H1 (cell line): ENCODE measurements at regions not wholly inside any gene's neighbourhood (a gene's known extent, or its start where the extent isn't known, plus 50 kb on each side); places are given as distances from the start of the nearest gene placed in this dataset.

Source experiments
- CTCF ChIA-PET: fragments of 300-600 bp; sonication (Branson Sonifier 250); formaldehyde crosslinking; loops from one replicate; lab custom pipeline; 2021; ENCODE audit not compliant: partially characterized antibody; lab: Charles Lee
- POLR2A ChIA-PET: fragments of 300-600 bp; sonication (Branson Sonifier 250); formaldehyde crosslinking; loops from one replicate; lab custom pipeline; 2021; ENCODE audit warnings: inconsistent platforms; ENCODE audit not compliant: partially characterized antibody; lab: Charles Lee
- DNase-seq, 2 experiments: peaks; one replicate each; pipeline versions ENCODE4 v3.0.0 to v3.0.0-alpha.2; 2010 to 2022; ENCODE audit warnings: low spot score in 2 of 2, low read depth in 1 of 2, mixed read lengths in 1 of 2
- FAIRE-seq: peaks from 2 replicates; lab custom pipeline; 2011; peaks lifted over from hg19 to GRCh38; lab: Jason Lieb, UNC
- H2AFZ ChIP-seq: 2 replicates; pipeline ENCODE4 v1.8.1; 2012; ENCODE audit warnings: low read length, inconsistent platforms
- H2AK5ac ChIP-seq: 2 replicates; pipeline ENCODE4 v1.6.1; 2013; ENCODE audit warnings: low read depth, low read length
- H2BK120ac ChIP-seq: replicated peaks from 2 replicates; pipeline ENCODE3; 2013; ENCODE audit warnings: low read depth, low read length, inconsistent platforms
- H2BK12ac ChIP-seq: 2 replicates; pipeline ENCODE4 v1.6.1; 2013; ENCODE audit warnings: low read depth, low read length
- H2BK15ac ChIP-seq: 2 replicates; pipeline ENCODE4 v1.6.1; 2013; ENCODE audit warnings: low read length
- H2BK20ac ChIP-seq: 2 replicates; pipeline ENCODE4 v1.6.1; 2013; ENCODE audit warnings: low read length
- H2BK5ac ChIP-seq: 2 replicates; pipeline ENCODE4 v1.6.1; 2013; ENCODE audit warnings: low read depth, low read length
- H3K14ac ChIP-seq: 2 replicates; pipeline ENCODE4 v1.6.1; 2013; ENCODE audit warnings: inconsistent platforms; ENCODE audit not compliant: insufficient read length
- H3K18ac ChIP-seq: 2 replicates; pipeline ENCODE4 v1.6.1; 2013; ENCODE audit warnings: low read length; ENCODE audit errors: extremely low read depth
- H3K23ac ChIP-seq: 2 replicates; pipeline ENCODE4 v1.6.1; 2013; ENCODE audit warnings: inconsistent platforms; ENCODE audit not compliant: insufficient read length
- H3K23me2 ChIP-seq: 2 replicates; pipeline ENCODE4 v1.6.1; 2013; ENCODE audit warnings: low read depth, low read length
- H3K27ac ChIP-seq: 2 replicates; pipeline ENCODE4 v1.6.1; 2011; ENCODE audit warnings: low read depth, low read length, inconsistent platforms
- H3K27me3 ChIP-seq, 4 experiments: replicated peaks in 1 of 4; 1 replicate in 1 of 4; 2 replicates in 3 of 4; pipeline versions ENCODE4 v1.6.1 to v1.8.1; 2011 to 2013; ENCODE audit warnings: low read length in 3 of 4, mild to moderate bottlenecking in 3 of 4, inconsistent platforms in 2 of 4, mixed read lengths in 2 of 4, moderate library complexity in 1 of 4; ENCODE audit not compliant: control insufficient read depth in 3 of 4, insufficient read depth in 3 of 4; ENCODE audit errors: extremely low read depth in 1 of 4
- H3K36me3 ChIP-seq, 4 experiments: 2 replicates each; pipeline versions ENCODE4 v1.6.1 to v1.8.1; 2011 to 2013; ENCODE audit warnings: mild to moderate bottlenecking in 4 of 4, low read length in 3 of 4, moderate library complexity in 2 of 4, control low read depth in 1 of 4, inconsistent platforms in 1 of 4; ENCODE audit not compliant: insufficient read depth in 4 of 4, control insufficient read depth in 2 of 4
- H3K4ac ChIP-seq: replicated peaks from 2 replicates; pipeline ENCODE3; 2013; ENCODE audit warnings: low read length, low read depth, mixed read lengths, inconsistent platforms; ENCODE audit not compliant: insufficient read length
- H3K4me1 ChIP-seq, 4 experiments: replicated peaks in 1 of 4; 1 replicate in 1 of 4; 2 replicates in 3 of 4; pipeline versions ENCODE4 v1.6.1 to v1.8.1; 2011 to 2013; ENCODE audit warnings: low read length in 3 of 4, inconsistent platforms in 2 of 4, mixed read lengths in 1 of 4; ENCODE audit not compliant: insufficient read depth in 4 of 4, control insufficient read depth in 3 of 4
- H3K4me2 ChIP-seq, 2 experiments: 2 replicates each; pipeline versions ENCODE4 v1.6.1 to v1.8.1; 2011 to 2013; ENCODE audit warnings: low read depth in 2 of 2, low read length in 2 of 2, control low read depth in 1 of 2, inconsistent platforms in 1 of 2, mild to moderate bottlenecking in 1 of 2; ENCODE audit not compliant: insufficient read depth in 1 of 2
- H3K4me3 ChIP-seq, 4 experiments: fragments of 200-600, 300-600 bp in 1 of 4; sonication (generic), shearing (Covaris generic), sonication (Bioruptor Twin) in 1 of 4; 2 replicates each; pipeline versions ENCODE4 v1.5.1 to v1.8.1; 2011 to 2016; ENCODE audit warnings: low read length in 4 of 4, low read depth in 3 of 4, control low read depth in 2 of 4, inconsistent platforms in 2 of 4, mild to moderate bottlenecking in 2 of 4, mixed read lengths in 1 of 4, moderate library complexity in 1 of 4; ENCODE audit not compliant: insufficient read depth in 2 of 4; ENCODE audit errors: extremely low read depth in 1 of 4
- H3K56ac ChIP-seq: replicated peaks from 2 replicates; pipeline ENCODE3; 2013; ENCODE audit warnings: low read depth, mild to moderate bottlenecking, mixed read lengths, low read length, inconsistent platforms; ENCODE audit not compliant: insufficient read length
- H3K79me1 ChIP-seq: 2 replicates; pipeline ENCODE4 v1.6.1; 2013; ENCODE audit warnings: low read depth, low read length, control low read depth
- H3K79me2 ChIP-seq, 2 experiments: 2 replicates each; pipeline versions ENCODE4 v1.6.1 to v1.8.1; 2012 to 2013; ENCODE audit warnings: low read length in 2 of 2, mild to moderate bottlenecking in 2 of 2, inconsistent platforms in 1 of 2; ENCODE audit not compliant: insufficient read depth in 2 of 2, control insufficient read depth in 1 of 2
- H3K9ac ChIP-seq, 4 experiments: replicated peaks in 1 of 4; 1 replicate in 1 of 4; 2 replicates in 3 of 4; pipeline versions ENCODE4 v1.6.1 to v1.8.1; 2011 to 2013; ENCODE audit warnings: low read depth in 3 of 4, low read length in 3 of 4, control low read depth in 2 of 4, mild to moderate bottlenecking in 2 of 4, moderate library complexity in 2 of 4, inconsistent platforms in 1 of 4; ENCODE audit errors: extremely low read depth in 1 of 4
- H3K9me3 ChIP-seq, 2 experiments: 2 replicates each; pipeline versions ENCODE4 v1.6.1 to v1.8.1; 2012 to 2013; ENCODE audit warnings: mild to moderate bottlenecking in 2 of 2, moderate library complexity in 2 of 2, control low read depth in 1 of 2, inconsistent platforms in 1 of 2, low read depth in 1 of 2, low read length in 1 of 2, mixed read lengths in 1 of 2; ENCODE audit not compliant: insufficient read depth in 2 of 2
- H4K20me1 ChIP-seq, 2 experiments: replicated peaks in 1 of 2; 2 replicates each; pipeline versions ENCODE3 to v1.8.1; 2011 to 2013; ENCODE audit warnings: inconsistent platforms in 2 of 2, low read length in 2 of 2, mild to moderate bottlenecking in 1 of 2; ENCODE audit not compliant: insufficient read depth in 2 of 2, control insufficient read depth in 1 of 2
- H4K5ac ChIP-seq: 2 replicates; pipeline ENCODE4 v1.6.1; 2013; ENCODE audit warnings: low read length, low read depth, mixed read lengths, inconsistent platforms; ENCODE audit not compliant: insufficient read length
- H4K8ac ChIP-seq: 2 replicates; pipeline ENCODE4 v1.8.0; 2013; ENCODE audit warnings: mild to moderate bottlenecking, moderate library complexity, low read length, inconsistent platforms; ENCODE audit not compliant: insufficient read depth; ENCODE audit errors: extremely low read depth
- H4K91ac ChIP-seq: replicated peaks from 2 replicates; pipeline ENCODE3; 2013; ENCODE audit warnings: low read length, mixed read lengths, inconsistent platforms; ENCODE audit not compliant: insufficient read length
- ASH2L ChIP-seq: fragments of 200-600, 300-600 bp; sonication (generic); IDR thresholded peaks from one replicate; pipeline ENCODE4 v1.7.1; 2017; ENCODE audit warnings: low read length
- SP4 ChIP-seq: IDR thresholded peaks from 2 replicates; pipeline ENCODE4 v1.6.1; 2012; ENCODE audit warnings: low read length, inconsistent platforms
- WGBS, 2 experiments: shearing (Covaris generic) in 1 of 2; methylation state at CpG; one replicate each; pipeline versions ENCODE4 v1.1.6 to v1.1.7; 2013 to 2015; ENCODE audit warnings: low lambda C conversion rate in 2 of 2, mixed read lengths in 2 of 2, inconsistent platforms in 1 of 2, low coverage in 1 of 2, missing lambda C conversion rate in 1 of 2; ENCODE audit not compliant: insufficient replicate concordance in 2 of 2, insufficient coverage in 1 of 2, insufficient read length in 1 of 2; ENCODE audit errors: extremely low coverage in 1 of 2, missing lambda C conversion rate in 1 of 2; 5-methylcytosine and 5-hydroxymethylcytosine counted together

DNA sequence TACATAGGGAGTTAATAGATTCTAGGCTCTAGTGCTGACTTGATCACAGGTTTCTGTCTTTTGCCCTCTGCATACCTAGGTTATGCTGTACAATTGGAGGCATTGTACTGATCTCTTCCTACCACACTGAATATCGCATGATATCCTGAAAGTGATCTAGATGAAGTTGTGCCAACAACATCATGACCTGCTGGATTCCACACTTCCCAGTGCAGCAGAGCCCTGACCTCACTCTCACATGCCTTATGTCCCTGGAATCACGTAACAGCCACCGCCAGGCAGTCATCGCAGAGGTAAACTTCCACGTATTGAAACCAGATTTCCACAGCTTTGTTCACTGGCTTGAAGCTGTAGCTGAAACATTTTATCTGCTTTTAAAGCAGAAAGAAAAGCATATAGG is 214.0 kb downstream of the ANKRD30B start:
- Histone ChIP-seq H2AFZ (no peak overlapping the region), H2BK15ac (no peak overlapping the region), H4K5ac (no peak overlapping the region), H3K9me3 (peaks cover 63 to 85% of the 10 kb centered on the region in 2 experiments), H3K14ac (no peak overlapping the region), H4K91ac (no peak overlapping the region), H3K79me1 (no peaks in the 10 kb centered on the region), H2BK12ac (no peak overlapping the region), H2BK5ac (no peak overlapping the region), H3K27ac (no peak overlapping the region), H3K36me3 (no peaks in the 10 kb centered on the region), H3K23me2 (no peaks in the 10 kb centered on the region), H3K79me2 (no peaks in the 10 kb centered on the region), H3K23ac (no peak overlapping the region), H3K56ac (no peak overlapping the region), H3K27me3 (no peaks in the 10 kb centered on the region), H3K18ac (no peak overlapping the region), H3K4me2 (no peak overlapping the region), H3K9ac (no peak overlapping the region), H3K4ac (no peak overlapping the region), H2AK5ac (no peak overlapping the region), H3K4me3 (no peak overlapping the region), H2BK20ac (no peak overlapping the region), H2BK120ac (no peak overlapping the region), H4K8ac (no peak overlapping the region), H4K20me1 (no peaks in the 10 kb centered on the region), H3K4me1 (no peaks in the 10 kb centered on the region)
- FAIRE-seq = no peak
- 84% methylated on average over 5 of the region's 5 CpGs; no CpG with 5 or more reads in 1 of the 2 experiments for WGBS, 2 experiments
- CTCF ChIA-PET = no interaction called here
- POLR2A ChIA-PET = no interaction called here
- no peak for DNase-seq
- no peak for TF ChIP-seq ASH2L
- TF ChIP-seq SP4 = no peak
